ENCODE measurements at regions not wholly inside any gene's neighbourhood (a gene's known extent, or its start where the extent isn't known, plus 50 kb on each side); places are given as distances from the start of the nearest gene placed in this dataset.

- no peak for TF ChIP-seq CTCF (IDR thresholded peaks at IDR 0.05; ENCODE audit: low read depth, low read length)
These were observed 716.9 kb downstream of the KCNJ18 start for GRCh38 chr17:22409160-22409751.

GRCh38 chr17:22410136-22410535 is 717.8 kb downstream of the KCNJ18 start:
- no peaks in the 10 kb centered on the region for H3K27me3 ChIP-seq (ENCODE audit: control insufficient read depth, insufficient read depth, low read length)
- no peak for TF ChIP-seq CTCF (IDR thresholded peaks at IDR 0.05; ENCODE audit: low read depth, low read length)

More at GRCh38 chr17:22409160-22409751, 716.9 kb downstream of the KCNJ18 start:
- Histone ChIP-seq H3K27me3 (ENCODE audit: control insufficient read depth, insufficient read depth, low read length) (no peaks in the 10 kb centered on the region), H3K4me3 (ENCODE audit: low read depth, low read length) (no peak overlapping the region), H3K9me3 (ENCODE audit: control insufficient read depth, insufficient read depth, low read length) (peaks cover 46% of the 10 kb centered on the region), H3K27ac (ENCODE audit: low read depth, low read length) (no peak overlapping the region)
- no peak for DNase-seq (ENCODE audit: low read depth, low spot score)
- CTCF ChIA-PET, result no interaction called here
- POLR2A ChIA-PET, result no interaction called here

GRCh38 chr17:22411185-22411784 is 719.0 kb downstream of the KCNJ18 start:
- H3K9me3 ChIP-seq (ENCODE audit: control insufficient read depth, insufficient read depth, low read length), result peaks cover 44% of the 10 kb centered on the region
- no peak overlapping the region for H3K27ac ChIP-seq (ENCODE audit: low read depth, low read length)
- no peak for DNase-seq (ENCODE audit: low read depth, low spot score)
- ChIA-PET POLR2A (no interaction called here), CTCF (no interaction called here)
- no peak overlapping the region for H3K4me3 ChIP-seq (ENCODE audit: low read depth, low read length)
- TF ChIP-seq CTCF (IDR thresholded peaks at IDR 0.05; ENCODE audit: low read depth, low read length), result no peak
- H3K27me3 ChIP-seq (ENCODE audit: control insufficient read depth, insufficient read depth, low read length), result no peaks in the 10 kb centered on the region

More at GRCh38 chr17:22410136-22410535, 717.8 kb downstream of the KCNJ18 start:
- DNase-seq (ENCODE audit: low read depth, low spot score), result no peak
- Histone ChIP-seq H3K9me3 (ENCODE audit: control insufficient read depth, insufficient read depth, low read length) (peaks cover 45% of the 10 kb centered on the region), H3K4me3 (ENCODE audit: low read depth, low read length) (no peak overlapping the region), H3K27ac (ENCODE audit: low read depth, low read length) (no peak overlapping the region)
- POLR2A ChIA-PET, result no interaction called here
- CTCF ChIA-PET, result no interaction called here

- H3K27me3 ChIP-seq (ENCODE audit: control insufficient read depth, insufficient read depth, low read length), result no peaks in the 10 kb centered on the region
- H3K4me3 ChIP-seq (ENCODE audit: low read depth, low read length), result no peak overlapping the region
- H3K27ac ChIP-seq (ENCODE audit: low read depth, low read length), result no peak overlapping the region
- CTCF ChIA-PET, result no interaction called here
- H3K9me3 ChIP-seq (ENCODE audit: control insufficient read depth, insufficient read depth, low read length), result peaks cover 23% of the 10 kb centered on the region
- POLR2A ChIA-PET, result no interaction called here
- DNase-seq (ENCODE audit: low read depth, low spot score), result no peak
- TF ChIP-seq CTCF (IDR thresholded peaks at IDR 0.05; ENCODE audit: low read depth, low read length), result no peak
These were observed 743.1 kb downstream of the KCNJ18 start for GRCh38 chr17:22435231-22435974.

- CTCF ChIA-PET, result no interaction called here
- no peak overlapping the region for H3K27ac ChIP-seq (ENCODE audit: low read depth, low read length)
- H3K27me3 ChIP-seq (ENCODE audit: control insufficient read depth, insufficient read depth, low read length), result no peaks in the 10 kb centered on the region
- peaks cover 49% of the 10 kb centered on the region for H3K9me3 ChIP-seq (ENCODE audit: control insufficient read depth, insufficient read depth, low read length)
- POLR2A ChIA-PET, result no interaction called here
- no peak for DNase-seq (ENCODE audit: low read depth, low spot score)
- no peak overlapping the region for H3K4me3 ChIP-seq (ENCODE audit: low read depth, low read length)
- no peak for TF ChIP-seq CTCF (IDR thresholded peaks at IDR 0.05; ENCODE audit: low read depth, low read length)
These were observed 749.5 kb downstream of the KCNJ18 start for GRCh38 chr17:22441776-22442175.

Measured in AG04450 (cell line).